ENCODE measurements at regions not wholly inside any gene's neighbourhood (a gene's known extent, or its start where the extent isn't known, plus 50 kb on each side); places are given as distances from the start of the nearest gene placed in this dataset.

DNA sequence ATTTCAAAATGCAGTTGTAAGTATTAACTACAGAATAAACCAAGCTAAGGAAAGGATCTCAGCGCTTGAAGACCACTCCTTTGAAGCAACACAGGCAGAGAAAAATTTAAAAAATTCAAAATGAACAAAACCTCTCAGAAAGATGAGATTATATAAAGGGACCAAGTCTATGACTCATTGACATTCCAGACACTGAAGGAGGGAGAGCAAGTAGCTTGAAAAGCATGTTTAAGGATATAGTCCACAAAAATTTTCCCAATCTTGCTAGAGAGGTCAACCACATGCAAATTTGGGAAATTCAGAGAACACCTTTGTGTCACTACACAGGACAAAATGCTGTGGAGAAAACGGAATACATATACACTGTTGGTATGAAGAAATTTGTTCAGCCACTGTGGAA is 112.6 kb upstream of the MC4R start:
- DNase-seq (ENCODE audit: low read depth): peak; percentile 46
- TF ChIP-seq, protein P1, sequence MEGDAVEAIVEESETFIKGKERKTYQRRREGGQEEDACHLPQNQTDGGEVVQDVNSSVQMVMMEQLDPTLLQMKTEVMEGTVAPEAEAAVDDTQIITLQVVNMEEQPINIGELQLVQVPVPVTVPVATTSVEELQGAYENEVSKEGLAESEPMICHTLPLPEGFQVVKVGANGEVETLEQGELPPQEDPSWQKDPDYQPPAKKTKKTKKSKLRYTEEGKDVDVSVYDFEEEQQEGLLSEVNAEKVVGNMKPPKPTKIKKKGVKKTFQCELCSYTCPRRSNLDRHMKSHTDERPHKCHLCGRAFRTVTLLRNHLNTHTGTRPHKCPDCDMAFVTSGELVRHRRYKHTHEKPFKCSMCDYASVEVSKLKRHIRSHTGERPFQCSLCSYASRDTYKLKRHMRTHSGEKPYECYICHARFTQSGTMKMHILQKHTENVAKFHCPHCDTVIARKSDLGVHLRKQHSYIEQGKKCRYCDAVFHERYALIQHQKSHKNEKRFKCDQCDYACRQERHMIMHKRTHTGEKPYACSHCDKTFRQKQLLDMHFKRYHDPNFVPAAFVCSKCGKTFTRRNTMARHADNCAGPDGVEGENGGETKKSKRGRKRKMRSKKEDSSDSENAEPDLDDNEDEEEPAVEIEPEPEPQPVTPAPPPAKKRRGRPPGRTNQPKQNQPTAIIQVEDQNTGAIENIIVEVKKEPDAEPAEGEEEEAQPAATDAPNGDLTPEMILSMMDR (conservative IDR thresholded peaks at IDR 0.05; ENCODE audit: low read length): no peak
- H3K4me3 ChIP-seq (ENCODE audit: low read length): no peak overlapping the region

GRCh38 chr18:60493066-60493465 is 120.5 kb upstream of the MC4R start:
- DNase-seq (ENCODE audit: low read depth): no peak
- H3K4me3 ChIP-seq (ENCODE audit: low read length): no peak overlapping the region
- TF ChIP-seq, protein P1 (conservative IDR thresholded peaks at IDR 0.05; ENCODE audit: low read length): no peak

DNA sequence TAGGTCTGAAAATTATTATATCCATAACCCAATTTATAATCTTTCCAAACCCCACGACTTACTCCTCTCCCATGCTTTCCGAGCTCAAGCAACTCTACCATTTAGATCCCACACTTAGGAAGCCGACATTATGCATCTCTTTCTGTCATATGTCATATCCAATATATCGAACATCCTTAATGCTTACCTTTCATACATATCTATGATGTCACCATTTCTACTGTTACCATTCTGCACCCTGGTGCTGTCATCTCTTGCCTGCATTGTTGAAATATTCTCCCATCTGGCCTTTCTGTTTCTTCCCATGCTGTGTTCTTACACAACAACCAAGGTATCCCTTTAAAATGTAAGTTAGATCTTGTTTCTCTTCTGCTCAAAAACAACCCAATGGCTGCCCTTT is 127.1 kb upstream of the MC4R start:
- TF ChIP-seq, protein P1 (conservative IDR thresholded peaks at IDR 0.05; ENCODE audit: low read length): no peak
- no peak for DNase-seq (ENCODE audit: low read depth)
- no peak overlapping the region for H3K4me3 ChIP-seq (ENCODE audit: low read length)

DNA sequence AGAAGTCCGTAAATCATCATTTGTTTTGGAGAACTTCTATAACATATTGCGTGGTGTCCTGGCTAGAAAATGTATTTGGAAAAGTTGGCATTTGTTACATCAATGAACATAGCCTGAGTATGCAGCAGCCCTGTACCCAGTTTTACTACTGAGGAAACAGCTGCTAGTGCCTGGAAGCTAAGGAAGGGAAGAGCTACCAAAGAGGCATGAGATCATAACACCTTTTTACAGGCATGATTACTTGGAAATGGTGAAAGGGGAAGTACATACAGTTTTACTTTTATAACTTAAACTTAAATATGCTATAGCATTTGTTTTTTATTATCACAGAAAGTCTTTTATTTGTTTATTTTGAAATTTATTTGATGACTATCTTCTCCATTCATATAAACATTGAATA is 128.4 kb upstream of the MC4R start:
- no peak for DNase-seq (ENCODE audit: low read depth)
- H3K4me3 ChIP-seq (ENCODE audit: low read length): no peak overlapping the region
- TF ChIP-seq, protein P1 (conservative IDR thresholded peaks at IDR 0.05; ENCODE audit: low read length): no peak

- no peak overlapping the region for H3K4me3 ChIP-seq (ENCODE audit: low read length)
- TF ChIP-seq, protein P1 (conservative IDR thresholded peaks at IDR 0.05; ENCODE audit: low read length): no peak
- no peak for DNase-seq (ENCODE audit: low read depth)
Observed at GRCh38 chr18:60502591-60502990, 130.0 kb upstream of the MC4R start.

DNA sequence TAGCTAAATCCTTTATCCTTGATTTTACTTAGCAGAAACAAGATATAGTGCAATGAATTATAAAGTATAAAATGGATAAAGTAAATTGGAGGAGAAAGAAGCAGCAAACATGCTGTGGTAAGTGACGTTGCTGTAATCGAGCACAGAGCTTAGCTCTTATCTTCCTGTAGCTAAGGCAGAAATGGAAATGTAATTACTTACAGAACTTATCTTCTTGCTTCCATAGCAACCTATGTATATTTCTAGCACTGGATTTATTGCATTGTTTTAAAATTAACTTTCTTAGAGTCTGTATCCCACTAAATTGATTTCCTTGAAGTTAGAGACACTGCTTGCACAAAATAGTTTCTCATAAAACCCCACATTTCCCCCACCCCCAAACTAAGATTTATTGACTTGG is 130.6 kb upstream of the MC4R start:
- no peak for DNase-seq (ENCODE audit: low read depth)
- no peak overlapping the region for H3K4me3 ChIP-seq (ENCODE audit: low read length)
- TF ChIP-seq, protein P1 (conservative IDR thresholded peaks at IDR 0.05; ENCODE audit: low read length): no peak

- TF ChIP-seq, protein P1 (conservative IDR thresholded peaks at IDR 0.05; ENCODE audit: low read length): no peak
- H3K4me3 ChIP-seq (ENCODE audit: low read length): no peak overlapping the region
- DNase-seq (ENCODE audit: low read depth): no peak
Observed at GRCh38 chr18:60506190-60506589, 133.6 kb upstream of the MC4R start.
